ENCODE measurements at regions not wholly inside any gene's neighbourhood (a gene's known extent, or its start where the extent isn't known, plus 50 kb on each side); places are given as distances from the start of the nearest gene placed in this dataset.

GRCh38 chr10:128386816-128387604 is 260.8 kb upstream of the MKI67 start:
- no peak overlapping the region for H3K27ac ChIP-seq (ENCODE audit: low read depth, low read length)
- ChIA-PET RAD21 (ENCODE audit: low non-redundant PET in 1 of 2, low total read pairs in 2 of 2, uncharacterized antibody in 2 of 2, unreplicated experiment in 2 of 2) (no interaction called here), POLR2A (no interaction called here), CTCF (no interaction called here)
- H3K9me2 ChIP-seq (ENCODE audit: insufficient read depth): no peaks in the 10 kb centered on the region
- BruUV-seq (replicated peaks): no TSS peak
- H3K4me2 ChIP-seq (ENCODE audit: low read length): no peak overlapping the region
- no peaks in the 10 kb centered on the region for H3K9me3 ChIP-seq (ENCODE audit: control insufficient read depth in 1 of 2, insufficient read depth in 1 of 2, low read depth in 1 of 2, low read length in 2 of 2)
- H3K36me3 ChIP-seq (ENCODE audit: control insufficient read depth in 1 of 2, insufficient read depth in 2 of 2, low read length in 2 of 2): no peaks in the 10 kb centered on the region
- H3K79me2 ChIP-seq (ENCODE audit: insufficient read depth, low read length): no peaks in the 10 kb centered on the region
- no peak overlapping the region for H3K4me3 ChIP-seq (replicated peaks in 1 of 2; ENCODE audit: low read depth in 1 of 2, low read length in 2 of 2)
- H4K20me1 ChIP-seq (ENCODE audit: insufficient read depth): no peaks in the 10 kb centered on the region
- H3K9ac ChIP-seq (ENCODE audit: low read length): no peak overlapping the region
- no peak for ATAC-seq
- H3K27me3 ChIP-seq (ENCODE audit: insufficient read depth, low read length): peaks cover 47% of the 10 kb centered on the region
- TF ChIP-seq JUND (IDR thresholded peaks at IDR 0.05): no peak
- TF ChIP-seq REST (IDR thresholded peaks at IDR 0.05; ENCODE audit: low read depth): no peak
- no peak for TF ChIP-seq CTCF (IDR thresholded peaks at IDR 0.05 in 2 of 3, conservative IDR thresholded peaks at IDR 0.05 in 1 of 3; ENCODE audit: borderline replicate concordance in 1 of 3, insufficient read depth in 1 of 3, low read depth in 2 of 3, low read length in 2 of 3)
- H2AFZ ChIP-seq (ENCODE audit: low read depth, low read length, poor library complexity, severe bottlenecking): no peak overlapping the region
- H3K4me1 ChIP-seq (ENCODE audit: control insufficient read depth in 1 of 2, insufficient read depth in 2 of 2, low read length in 2 of 2): no peaks in the 10 kb centered on the region
- intact Hi-C loops (cut with micrococcal nuclease): no loop called here
- no peak for DNase-seq (ENCODE audit: low read depth, low spot score)
